ENCODE measurements at regions not wholly inside any gene's neighbourhood (a gene's known extent, or its start where the extent isn't known, plus 50 kb on each side); places are given as distances from the start of the nearest gene placed in this dataset.

- TF ChIP-seq CTCF (optimal IDR thresholded peaks at IDR 0.05 in 1 of 3, IDR thresholded peaks at IDR 0.05 in 1 of 3, conservative IDR thresholded peaks at IDR 0.05 in 1 of 3; ENCODE audit: extremely low read depth in 1 of 3, insufficient read depth in 2 of 3, low read length in 3 of 3) (no peak), EZH2 (IDR thresholded peaks at IDR 0.05; ENCODE audit: low read length) (no peak)
Observed at GRCh38 chr7:106337754-106338153, 53.0 kb upstream of the NAMPT start.
